ENCODE measurements at regions not wholly inside any gene's neighbourhood (a gene's known extent, or its start where the extent isn't known, plus 50 kb on each side); places are given as distances from the start of the nearest gene placed in this dataset.

DNA sequence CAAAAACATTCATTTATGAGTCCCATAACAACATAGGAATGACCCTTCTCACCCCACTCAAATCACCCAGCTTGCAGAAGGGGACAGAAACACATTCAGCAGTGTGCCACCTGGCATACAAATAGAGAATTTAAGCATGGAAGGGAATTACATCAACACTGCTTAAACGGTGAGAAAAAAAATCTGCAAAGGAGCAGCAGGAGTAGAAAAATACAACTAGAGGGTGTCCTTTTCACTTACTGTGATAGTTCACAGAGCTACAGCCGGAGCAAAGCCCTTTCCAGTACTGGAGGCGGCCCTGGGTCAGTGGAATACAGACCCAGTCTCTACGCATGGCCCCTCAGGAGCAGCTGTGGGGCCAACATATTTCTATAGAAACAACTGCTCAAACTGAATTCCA, 764.3 kb upstream of the ARGLU1 start:
- Histone ChIP-seq H3K4me2 (no peak overlapping the region), H3K27me3 (no peaks in the 10 kb centered on the region), H3K9me3 (ENCODE audit: low read depth) (no peaks in the 10 kb centered on the region), H3K4me3 (no peak overlapping the region), H2AFZ (no peak overlapping the region), H3K79me2 (no peaks in the 10 kb centered on the region), H3K27ac (no peak overlapping the region), H3K4me1 (ENCODE audit: insufficient read depth) (no peaks in the 10 kb centered on the region), H3K36me3 (replicated peaks; ENCODE audit: insufficient read depth, low read depth) (no peaks in the 10 kb centered on the region), H3K9me2 (replicated peaks; ENCODE audit: insufficient read depth) (no peaks in the 10 kb centered on the region), H4K20me1 (ENCODE audit: insufficient read depth, poor library complexity, severe bottlenecking) (no peaks in the 10 kb centered on the region)
- TF ChIP-seq EZH2 (IDR thresholded peaks at IDR 0.05; ENCODE audit: borderline replicate concordance) (no peak), EZH2phosphoT487 (IDR thresholded peaks at IDR 0.05; ENCODE audit: low read depth, severe bottlenecking, unreplicated experiment) (no peak)
- TF ChIP-seq, protein P1, sequence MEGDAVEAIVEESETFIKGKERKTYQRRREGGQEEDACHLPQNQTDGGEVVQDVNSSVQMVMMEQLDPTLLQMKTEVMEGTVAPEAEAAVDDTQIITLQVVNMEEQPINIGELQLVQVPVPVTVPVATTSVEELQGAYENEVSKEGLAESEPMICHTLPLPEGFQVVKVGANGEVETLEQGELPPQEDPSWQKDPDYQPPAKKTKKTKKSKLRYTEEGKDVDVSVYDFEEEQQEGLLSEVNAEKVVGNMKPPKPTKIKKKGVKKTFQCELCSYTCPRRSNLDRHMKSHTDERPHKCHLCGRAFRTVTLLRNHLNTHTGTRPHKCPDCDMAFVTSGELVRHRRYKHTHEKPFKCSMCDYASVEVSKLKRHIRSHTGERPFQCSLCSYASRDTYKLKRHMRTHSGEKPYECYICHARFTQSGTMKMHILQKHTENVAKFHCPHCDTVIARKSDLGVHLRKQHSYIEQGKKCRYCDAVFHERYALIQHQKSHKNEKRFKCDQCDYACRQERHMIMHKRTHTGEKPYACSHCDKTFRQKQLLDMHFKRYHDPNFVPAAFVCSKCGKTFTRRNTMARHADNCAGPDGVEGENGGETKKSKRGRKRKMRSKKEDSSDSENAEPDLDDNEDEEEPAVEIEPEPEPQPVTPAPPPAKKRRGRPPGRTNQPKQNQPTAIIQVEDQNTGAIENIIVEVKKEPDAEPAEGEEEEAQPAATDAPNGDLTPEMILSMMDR (IDR thresholded peaks at IDR 0.05; ENCODE audit: poor library complexity), result no peak
- WGBS (ENCODE audit: low lambda C conversion rate, missing lambda C conversion rate), result 72% methylated on average over 4 of the region's 4 CpGs
- no peak for DNase-seq (ENCODE audit: low spot score)

DNA sequence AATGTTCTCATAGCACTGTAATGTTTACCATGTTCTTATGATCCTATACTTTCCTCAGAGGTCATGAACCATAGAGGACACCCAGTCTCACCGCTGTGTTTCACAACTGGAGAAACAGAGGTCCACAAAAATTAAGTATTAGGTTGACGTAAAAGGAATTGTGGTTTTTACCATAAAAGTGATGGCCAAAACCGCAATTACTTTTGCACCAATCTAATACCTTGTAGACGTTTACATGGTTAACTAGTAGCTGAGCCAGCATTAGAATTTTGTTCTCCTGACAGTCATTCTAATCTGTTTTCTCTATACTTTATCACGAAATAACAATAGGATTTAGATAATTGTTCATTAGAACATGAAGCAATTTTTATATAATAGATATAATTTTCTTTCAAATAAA, 763.4 kb upstream of the ARGLU1 start:
- H3K4me1 ChIP-seq (ENCODE audit: insufficient read depth), result no peaks in the 10 kb centered on the region
- WGBS (ENCODE audit: low lambda C conversion rate, missing lambda C conversion rate), result 82% methylated on average over 5 of the region's 5 CpGs
- H3K27ac ChIP-seq, result no peak overlapping the region
- no peaks in the 10 kb centered on the region for H3K27me3 ChIP-seq
- no peaks in the 10 kb centered on the region for H4K20me1 ChIP-seq (ENCODE audit: insufficient read depth, poor library complexity, severe bottlenecking)
- TF ChIP-seq EZH2phosphoT487 (IDR thresholded peaks at IDR 0.05; ENCODE audit: low read depth, severe bottlenecking, unreplicated experiment) (no peak), EZH2 (IDR thresholded peaks at IDR 0.05; ENCODE audit: borderline replicate concordance) (no peak)
- TF ChIP-seq, protein P1 (IDR thresholded peaks at IDR 0.05; ENCODE audit: poor library complexity), result no peak
- no peak for DNase-seq (ENCODE audit: low spot score)
- H3K4me2 ChIP-seq, result no peak overlapping the region
- no peaks in the 10 kb centered on the region for H3K9me3 ChIP-seq (ENCODE audit: low read depth)
- H3K36me3 ChIP-seq (replicated peaks; ENCODE audit: insufficient read depth, low read depth), result no peaks in the 10 kb centered on the region
- H3K4me3 ChIP-seq, result no peak overlapping the region
- no peaks in the 10 kb centered on the region for H3K9me2 ChIP-seq (replicated peaks; ENCODE audit: insufficient read depth)
- H3K79me2 ChIP-seq, result no peaks in the 10 kb centered on the region
- H2AFZ ChIP-seq, result no peak overlapping the region

DNA sequence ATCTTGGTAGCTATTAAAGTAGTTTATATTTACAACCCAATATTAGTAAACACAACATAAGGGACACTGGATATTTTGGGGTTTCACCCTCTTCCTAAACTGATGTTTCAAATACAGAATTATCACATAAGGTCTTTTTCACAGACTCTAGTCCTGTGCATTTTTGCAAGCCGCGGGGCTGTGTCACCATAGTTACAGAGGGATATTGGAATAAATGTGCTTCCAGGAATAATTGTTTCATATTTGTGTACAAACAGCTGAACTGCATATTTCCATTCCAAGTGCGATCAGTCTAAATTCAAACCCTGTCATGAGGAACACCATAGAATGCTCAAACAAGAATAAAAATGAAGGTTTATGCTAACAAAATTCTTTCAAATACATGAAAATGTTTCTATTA, 762.5 kb upstream of the ARGLU1 start:
- WGBS (ENCODE audit: low lambda C conversion rate, missing lambda C conversion rate), result 94% methylated on average over 3 of the region's 3 CpGs
- Histone ChIP-seq H3K36me3 (replicated peaks; ENCODE audit: insufficient read depth, low read depth) (no peaks in the 10 kb centered on the region), H2AFZ (no peak overlapping the region), H3K27ac (no peak overlapping the region), H3K27me3 (no peaks in the 10 kb centered on the region), H3K79me2 (no peaks in the 10 kb centered on the region), H3K4me1 (ENCODE audit: insufficient read depth) (no peaks in the 10 kb centered on the region), H3K9me2 (replicated peaks; ENCODE audit: insufficient read depth) (no peaks in the 10 kb centered on the region), H3K4me3 (no peak overlapping the region), H4K20me1 (ENCODE audit: insufficient read depth, poor library complexity, severe bottlenecking) (no peaks in the 10 kb centered on the region), H3K9me3 (ENCODE audit: low read depth) (no peaks in the 10 kb centered on the region), H3K4me2 (no peak overlapping the region)
- TF ChIP-seq EZH2phosphoT487 (IDR thresholded peaks at IDR 0.05; ENCODE audit: low read depth, severe bottlenecking, unreplicated experiment) (no peak), EZH2 (IDR thresholded peaks at IDR 0.05; ENCODE audit: borderline replicate concordance) (no peak)
- TF ChIP-seq, protein P1 (IDR thresholded peaks at IDR 0.05; ENCODE audit: poor library complexity), result no peak
- no peak for DNase-seq (ENCODE audit: low spot score)

DNA sequence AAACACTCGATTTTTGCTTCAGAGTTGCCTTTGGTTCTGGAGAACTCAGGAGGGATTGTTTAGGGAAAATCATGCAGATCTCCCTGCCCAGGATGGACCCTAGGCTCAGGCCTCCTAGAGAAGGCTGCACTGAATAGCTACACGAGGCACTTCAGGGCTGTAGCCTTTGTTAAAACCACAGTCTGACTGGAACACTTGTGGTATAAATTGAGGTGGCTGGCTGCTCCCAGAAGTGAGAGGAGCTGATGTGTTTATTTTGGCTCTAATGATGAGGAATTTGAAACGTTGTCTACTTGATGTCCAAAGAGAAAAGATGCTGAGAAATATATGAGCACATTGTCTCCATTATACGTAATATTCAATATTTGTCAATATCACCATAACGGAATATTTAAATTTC, 762.1 kb upstream of the ARGLU1 start:
- no peak overlapping the region for H3K4me3 ChIP-seq
- TF ChIP-seq EZH2phosphoT487 (IDR thresholded peaks at IDR 0.05; ENCODE audit: low read depth, severe bottlenecking, unreplicated experiment), result no peak
- TF ChIP-seq, protein P1 (IDR thresholded peaks at IDR 0.05; ENCODE audit: poor library complexity), result no peak
- TF ChIP-seq EZH2 (IDR thresholded peaks at IDR 0.05; ENCODE audit: borderline replicate concordance), result no peak
- no peak overlapping the region for H3K27ac ChIP-seq
- H3K9me3 ChIP-seq (ENCODE audit: low read depth), result no peaks in the 10 kb centered on the region
- H3K36me3 ChIP-seq (replicated peaks; ENCODE audit: insufficient read depth, low read depth), result no peaks in the 10 kb centered on the region
- no peak for DNase-seq (ENCODE audit: low spot score)
- H2AFZ ChIP-seq, result no peak overlapping the region
- WGBS (ENCODE audit: low lambda C conversion rate, missing lambda C conversion rate), result 77% methylated on average over 5 of the region's 5 CpGs
- no peaks in the 10 kb centered on the region for H3K27me3 ChIP-seq
- no peaks in the 10 kb centered on the region for H4K20me1 ChIP-seq (ENCODE audit: insufficient read depth, poor library complexity, severe bottlenecking)
- H3K9me2 ChIP-seq (replicated peaks; ENCODE audit: insufficient read depth), result no peaks in the 10 kb centered on the region
- H3K4me1 ChIP-seq (ENCODE audit: insufficient read depth), result no peaks in the 10 kb centered on the region
- H3K4me2 ChIP-seq, result no peak overlapping the region
- no peaks in the 10 kb centered on the region for H3K79me2 ChIP-seq

Measured in hepatocyte (in vitro differentiated cells).